PFSK-1 (cell line): ENCODE measurements at regions not wholly inside any gene's neighbourhood (a gene's known extent, or its start where the extent isn't known, plus 50 kb on each side); places are given as distances from the start of the nearest gene placed in this dataset.

Source experiments
- FOXP2 ChIP-seq: optimal IDR thresholded peaks from 2 replicates; pipeline ENCODE3; 2011; ENCODE audit warnings: borderline replicate concordance, control low read depth, inconsistent platforms; ENCODE audit not compliant: insufficient read depth; ENCODE audit errors: extremely low read length, extremely low read depth
- POLR2AphosphoS5 ChIP-seq: IDR thresholded peaks from 2 replicates; pipeline ENCODE4 v1.6.1; 2012; ENCODE audit warnings: low read depth, mild to moderate bottlenecking, control low read depth, low read length, moderate library complexity
- REST ChIP-seq, 2 experiments: IDR thresholded peaks; 2 replicates each; pipeline versions ENCODE4 v1.6.1 to v1.8.0; 2011 to 2012; ENCODE audit warnings: low read depth in 2 of 2, low read length in 2 of 2, control low read depth in 1 of 2, inconsistent platforms in 1 of 2, mild to moderate bottlenecking in 1 of 2, moderate library complexity in 1 of 2; ENCODE audit not compliant: insufficient read depth in 1 of 2
- SIN3A ChIP-seq: IDR thresholded peaks from 2 replicates; pipeline ENCODE4 v1.6.1; 2012; ENCODE audit warnings: mild to moderate bottlenecking, low read length, moderate library complexity, borderline replicate concordance; ENCODE audit not compliant: insufficient read depth
- TAF1 ChIP-seq: IDR thresholded peaks from 2 replicates; pipeline ENCODE4 v1.6.1; 2012; ENCODE audit warnings: low read length, control low read depth, borderline replicate concordance; ENCODE audit not compliant: insufficient read depth

- TF ChIP-seq REST (IDR thresholded peaks at IDR 0.05; ENCODE audit: insufficient read depth in 1 of 2, low read depth in 2 of 2, low read length in 2 of 2) (no peak), POLR2AphosphoS5 (no peak), TAF1 (no peak), SIN3A (no peak)
Measured at GRCh38 chr11:36996795-36997194, 398.8 kb upstream of the RAG2 start.

DNA sequence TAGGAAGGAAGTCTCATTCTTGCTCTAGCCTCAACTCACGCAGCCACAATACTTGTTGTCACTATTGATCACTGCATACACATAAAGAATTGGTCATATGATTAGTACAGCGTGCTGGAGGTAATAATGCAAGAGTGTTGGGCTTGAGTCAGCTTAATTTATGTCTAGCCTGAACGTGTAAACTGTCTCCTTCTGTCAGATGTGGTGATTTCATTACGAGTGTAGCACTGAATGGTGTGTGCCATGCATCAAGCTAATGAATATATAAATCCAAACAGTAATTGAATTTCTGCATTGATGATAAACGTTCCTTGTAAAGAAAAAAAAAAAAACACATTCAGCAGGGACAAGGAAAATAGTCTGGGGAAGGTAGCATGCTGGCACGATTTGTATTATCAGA lies 396.2 kb upstream of the RAG2 start:
- TF ChIP-seq POLR2AphosphoS5 = no peak
- TF ChIP-seq FOXP2 = no peak
- TF ChIP-seq REST (IDR thresholded peaks at IDR 0.05; ENCODE audit: insufficient read depth in 1 of 2, low read depth in 2 of 2, low read length in 2 of 2) = no peak
- TF ChIP-seq TAF1 = no peak
- TF ChIP-seq SIN3A = no peak

DNA sequence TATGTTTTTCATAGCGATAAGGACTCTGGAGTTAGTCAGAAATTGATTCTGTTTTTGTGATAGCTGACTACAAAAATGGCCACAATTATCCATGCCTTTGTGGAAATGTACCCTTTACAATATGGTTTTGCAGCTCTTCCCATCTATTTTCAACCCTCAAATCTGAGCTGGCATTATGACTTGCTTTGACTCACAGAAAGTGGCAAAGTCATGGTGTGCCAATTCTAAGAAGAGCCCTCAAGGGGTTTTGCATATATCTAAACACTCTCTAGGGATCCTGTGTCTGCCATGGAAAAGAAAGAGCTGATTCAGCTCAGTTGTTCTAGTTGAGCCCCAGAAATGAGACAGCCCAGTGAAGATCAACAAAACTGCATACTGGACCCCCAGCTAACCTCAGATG lies 390.5 kb upstream of the RAG2 start:
- TF ChIP-seq POLR2AphosphoS5 (no peak), SIN3A (no peak), REST (IDR thresholded peaks at IDR 0.05; ENCODE audit: insufficient read depth in 1 of 2, low read depth in 2 of 2, low read length in 2 of 2) (no peak), FOXP2 (no peak), TAF1 (no peak)

DNA sequence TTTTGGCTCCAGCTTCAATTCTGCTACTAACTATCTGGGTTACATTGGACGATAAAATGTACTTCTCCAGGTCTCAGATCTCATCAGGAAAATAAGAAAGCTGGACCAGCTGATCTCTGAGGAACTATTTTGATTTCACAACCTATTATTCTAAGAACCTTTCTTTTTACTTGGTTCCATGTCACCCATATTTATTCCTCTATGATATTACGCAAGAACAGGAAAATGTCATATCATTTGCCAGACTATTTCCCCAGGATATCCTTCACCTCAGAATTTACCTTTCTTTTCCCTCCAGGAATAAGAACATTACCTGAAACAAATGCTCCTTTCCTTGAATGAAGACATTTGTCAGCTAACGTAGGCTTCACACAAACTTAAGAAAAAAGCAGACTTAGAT lies 387.5 kb upstream of the RAG2 start:
- TF ChIP-seq POLR2AphosphoS5 (no peak), FOXP2 (no peak), TAF1 (no peak), SIN3A (no peak), REST (IDR thresholded peaks at IDR 0.05; ENCODE audit: insufficient read depth in 1 of 2, low read depth in 2 of 2, low read length in 2 of 2) (no peak)

GRCh38 chr11:36976741-36977140 lies 378.7 kb upstream of the RAG2 start:
- TF ChIP-seq SIN3A = no peak
- TF ChIP-seq TAF1 = no peak
- TF ChIP-seq FOXP2 = no peak
- no peak for TF ChIP-seq POLR2AphosphoS5
- TF ChIP-seq REST (IDR thresholded peaks at IDR 0.05; ENCODE audit: insufficient read depth in 1 of 2, low read depth in 2 of 2, low read length in 2 of 2) = no peak
